ENCODE measurements at regions not wholly inside any gene's neighbourhood (a gene's known extent, or its start where the extent isn't known, plus 50 kb on each side); places are given as distances from the start of the nearest gene placed in this dataset.

DNA sequence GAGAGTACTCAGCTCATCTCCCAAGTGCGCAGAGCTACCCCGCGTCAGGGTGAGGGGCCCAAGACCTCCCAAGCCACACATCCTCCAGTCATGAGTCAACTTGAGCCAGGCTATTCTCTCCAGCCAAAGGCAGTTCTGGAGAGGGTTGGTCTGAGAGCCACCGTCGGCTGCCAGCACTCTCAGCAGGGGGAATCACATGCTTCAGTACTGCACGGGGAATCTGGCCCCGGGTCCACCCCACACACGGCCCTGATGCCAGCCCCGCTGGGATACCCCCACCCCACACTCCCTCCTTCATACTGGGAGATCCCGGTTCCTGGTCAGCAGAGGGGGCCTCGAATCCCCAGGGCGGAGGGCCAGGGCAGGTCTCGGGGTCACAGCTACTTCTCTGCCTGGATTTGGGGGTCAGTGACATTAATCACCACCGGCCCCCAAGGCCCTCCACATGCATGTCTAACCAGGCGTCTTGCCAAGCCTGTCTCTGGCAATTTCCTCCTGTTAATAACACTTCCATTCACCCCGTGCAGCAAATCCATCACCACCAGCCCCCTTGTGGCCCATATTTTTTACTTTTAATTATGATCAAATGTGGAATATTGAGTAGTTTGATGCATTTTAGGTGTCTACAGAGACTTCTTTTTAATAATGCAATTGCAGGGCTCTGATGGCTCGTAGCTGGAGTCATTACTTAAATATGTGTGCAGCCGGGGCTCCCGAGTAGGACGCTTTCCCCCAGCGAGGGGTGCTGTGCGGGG, 102.9 kb upstream of the PPP1R26 start:
- H3K79me2 ChIP-seq (ENCODE audit: insufficient read depth, low read length): no peaks in the 10 kb centered on the region

DNA sequence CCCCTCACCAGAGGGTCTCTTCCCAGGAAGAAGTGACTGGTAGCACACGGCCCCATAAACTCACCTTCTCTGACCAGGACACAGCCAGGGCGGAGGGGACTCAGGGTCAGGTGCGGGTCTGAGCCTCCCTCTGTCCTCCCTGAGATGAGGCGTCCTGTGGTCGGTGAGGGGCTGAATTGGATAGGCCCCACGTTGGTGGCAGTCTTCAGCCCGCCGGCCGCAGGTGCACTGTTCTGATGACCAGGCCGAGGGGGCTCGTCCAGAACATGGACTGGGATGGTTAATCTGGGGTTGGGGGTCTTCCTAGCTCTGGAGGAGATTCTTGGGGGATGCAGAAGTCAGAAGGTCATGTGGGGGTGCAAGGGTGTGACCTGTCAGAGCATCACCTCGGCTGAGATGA, 102.2 kb upstream of the PPP1R26 start:
- H4K20me1 ChIP-seq (ENCODE audit: insufficient read depth, low read length, poor library complexity, severe bottlenecking): no peaks in the 10 kb centered on the region
- no peaks in the 10 kb centered on the region for H3K79me2 ChIP-seq (ENCODE audit: insufficient read depth, low read length)
- H2AFZ ChIP-seq (ENCODE audit: low read length): no peak overlapping the region
- H3K9me2 ChIP-seq (replicated peaks; ENCODE audit: low read depth, low read length): no peaks in the 10 kb centered on the region
- TF ChIP-seq, protein P1, sequence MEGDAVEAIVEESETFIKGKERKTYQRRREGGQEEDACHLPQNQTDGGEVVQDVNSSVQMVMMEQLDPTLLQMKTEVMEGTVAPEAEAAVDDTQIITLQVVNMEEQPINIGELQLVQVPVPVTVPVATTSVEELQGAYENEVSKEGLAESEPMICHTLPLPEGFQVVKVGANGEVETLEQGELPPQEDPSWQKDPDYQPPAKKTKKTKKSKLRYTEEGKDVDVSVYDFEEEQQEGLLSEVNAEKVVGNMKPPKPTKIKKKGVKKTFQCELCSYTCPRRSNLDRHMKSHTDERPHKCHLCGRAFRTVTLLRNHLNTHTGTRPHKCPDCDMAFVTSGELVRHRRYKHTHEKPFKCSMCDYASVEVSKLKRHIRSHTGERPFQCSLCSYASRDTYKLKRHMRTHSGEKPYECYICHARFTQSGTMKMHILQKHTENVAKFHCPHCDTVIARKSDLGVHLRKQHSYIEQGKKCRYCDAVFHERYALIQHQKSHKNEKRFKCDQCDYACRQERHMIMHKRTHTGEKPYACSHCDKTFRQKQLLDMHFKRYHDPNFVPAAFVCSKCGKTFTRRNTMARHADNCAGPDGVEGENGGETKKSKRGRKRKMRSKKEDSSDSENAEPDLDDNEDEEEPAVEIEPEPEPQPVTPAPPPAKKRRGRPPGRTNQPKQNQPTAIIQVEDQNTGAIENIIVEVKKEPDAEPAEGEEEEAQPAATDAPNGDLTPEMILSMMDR (conservative IDR thresholded peaks at IDR 0.05; ENCODE audit: low read length): no peak
- TF ChIP-seq EZH2phosphoT487 (IDR thresholded peaks at IDR 0.05; ENCODE audit: borderline replicate concordance): no peak
- H3F3A ChIP-seq (ENCODE audit: low read depth): no peaks in the 10 kb centered on the region
- no peak overlapping the region for H3K9ac ChIP-seq (ENCODE audit: low read depth, low read length, poor library complexity, severe bottlenecking)
- no peaks in the 10 kb centered on the region for H3K4me1 ChIP-seq (ENCODE audit: insufficient read depth, low read length, poor library complexity, severe bottlenecking)
- H3K4me3 ChIP-seq (ENCODE audit: low read length, poor library complexity, severe bottlenecking): no peak overlapping the region
- H3K9me3 ChIP-seq (ENCODE audit: insufficient read depth, low read depth, low read length): peaks cover 7% of the 10 kb centered on the region; the same call in 1 of the 2 replicates
- no peak overlapping the region for H3K4me2 ChIP-seq (ENCODE audit: low read depth, low read length, poor library complexity, severe bottlenecking)
- H3K27me3 ChIP-seq (ENCODE audit: insufficient read depth, low read length, poor library complexity, severe bottlenecking): no peaks in the 10 kb centered on the region
- no peaks in the 10 kb centered on the region for H3K36me3 ChIP-seq (ENCODE audit: insufficient read depth, low read length)

More for the DNA sequence above, 102.9 kb upstream of the PPP1R26 start:
- Histone ChIP-seq H2AFZ (ENCODE audit: low read length) (no peak overlapping the region), H3F3A (ENCODE audit: low read depth) (no peaks in the 10 kb centered on the region), H3K27me3 (ENCODE audit: insufficient read depth, low read length, poor library complexity, severe bottlenecking) (no peaks in the 10 kb centered on the region), H3K4me2 (ENCODE audit: low read depth, low read length, poor library complexity, severe bottlenecking) (no peak overlapping the region), H4K20me1 (ENCODE audit: insufficient read depth, low read length, poor library complexity, severe bottlenecking) (no peaks in the 10 kb centered on the region), H3K4me3 (ENCODE audit: low read length, poor library complexity, severe bottlenecking) (no peak overlapping the region), H3K4me1 (ENCODE audit: insufficient read depth, low read length, poor library complexity, severe bottlenecking) (no peaks in the 10 kb centered on the region), H3K9ac (ENCODE audit: low read depth, low read length, poor library complexity, severe bottlenecking) (no peak overlapping the region), H3K9me3 (ENCODE audit: insufficient read depth, low read depth, low read length) (peaks cover 7% of the 10 kb centered on the region; the same call in 1 of the 2 replicates), H3K9me2 (replicated peaks; ENCODE audit: low read depth, low read length) (no peaks in the 10 kb centered on the region), H3K36me3 (ENCODE audit: insufficient read depth, low read length) (no peaks in the 10 kb centered on the region)
- TF ChIP-seq EZH2phosphoT487 (IDR thresholded peaks at IDR 0.05; ENCODE audit: borderline replicate concordance): no peak
- TF ChIP-seq, protein P1 (conservative IDR thresholded peaks at IDR 0.05; ENCODE audit: low read length): no peak

DNA sequence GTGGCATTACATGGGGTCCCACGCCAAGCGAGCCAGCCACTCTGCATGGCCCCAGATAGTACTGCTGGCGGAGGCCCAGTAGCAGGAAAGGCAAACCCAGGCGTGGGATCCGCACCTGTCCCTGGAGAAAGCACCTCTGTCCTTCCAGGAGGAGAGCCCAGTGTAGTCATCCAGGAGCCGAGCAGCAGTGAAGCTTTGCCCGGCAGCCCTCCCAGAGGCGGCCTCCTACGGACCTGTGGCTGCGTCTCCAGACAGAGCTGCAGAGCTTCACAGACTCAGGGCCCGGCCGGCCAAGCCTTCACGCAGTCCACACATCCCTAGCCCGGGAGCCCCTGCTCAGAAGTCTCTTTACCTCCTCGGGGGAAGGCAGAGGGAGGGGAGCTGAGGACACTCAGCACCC, 100.8 kb upstream of the PPP1R26 start:
- TF ChIP-seq, protein P1 (conservative IDR thresholded peaks at IDR 0.05; ENCODE audit: low read length): no peak
- no peak for TF ChIP-seq EZH2phosphoT487 (IDR thresholded peaks at IDR 0.05; ENCODE audit: borderline replicate concordance)
- no peaks in the 10 kb centered on the region for H3F3A ChIP-seq (ENCODE audit: low read depth)
- H3K4me2 ChIP-seq (ENCODE audit: low read depth, low read length, poor library complexity, severe bottlenecking): no peak overlapping the region
- H3K79me2 ChIP-seq (ENCODE audit: insufficient read depth, low read length): no peaks in the 10 kb centered on the region
- no peak overlapping the region for H3K9ac ChIP-seq (ENCODE audit: low read depth, low read length, poor library complexity, severe bottlenecking)
- H3K27me3 ChIP-seq (ENCODE audit: insufficient read depth, low read length, poor library complexity, severe bottlenecking): no peaks in the 10 kb centered on the region
- H3K4me3 ChIP-seq (ENCODE audit: low read length, poor library complexity, severe bottlenecking): no peak overlapping the region
- no peak overlapping the region for H2AFZ ChIP-seq (ENCODE audit: low read length)
- H3K4me1 ChIP-seq (ENCODE audit: insufficient read depth, low read length, poor library complexity, severe bottlenecking): no peaks in the 10 kb centered on the region
- H3K36me3 ChIP-seq (ENCODE audit: insufficient read depth, low read length): no peaks in the 10 kb centered on the region
- peaks cover 7% of the 10 kb centered on the region; the same call in 1 of the 2 replicates for H3K9me3 ChIP-seq (ENCODE audit: insufficient read depth, low read depth, low read length)
- no peaks in the 10 kb centered on the region for H4K20me1 ChIP-seq (ENCODE audit: insufficient read depth, low read length, poor library complexity, severe bottlenecking)
- H3K9me2 ChIP-seq (replicated peaks; ENCODE audit: low read depth, low read length): no peaks in the 10 kb centered on the region

Data from Loucy (cell line).